ENCODE measurements at regions not wholly inside any gene's neighbourhood (a gene's known extent, or its start where the extent isn't known, plus 50 kb on each side); places are given as distances from the start of the nearest gene placed in this dataset.
"Not testable (repeated sequence)": the region's sequence is repeated elsewhere in the genome, so short reads cannot be mapped to it uniquely, and the experiment has no call there.

GRCh38 chr5:163089926-163090325 is 347.5 kb upstream of the CCNG1 start:
- TF ChIP-seq CTCF (IDR thresholded peaks at IDR 0.05; ENCODE audit: insufficient read depth, missing control alignments) = no peak
- FAIRE-seq (no peak), DNase-seq (ENCODE audit: insufficient read length, low spot score) (no peak)

- no peak for TF ChIP-seq CTCF (IDR thresholded peaks at IDR 0.05; ENCODE audit: insufficient read depth, missing control alignments)
- DNase-seq (ENCODE audit: insufficient read length, low spot score) (no peak), FAIRE-seq (no peak)
Measured at GRCh38 chr5:163094492-163095180, 342.8 kb upstream of the CCNG1 start.

GRCh38 chr5:163104464-163104863 is 332.9 kb upstream of the CCNG1 start:
- no peak for TF ChIP-seq CTCF (IDR thresholded peaks at IDR 0.05; ENCODE audit: insufficient read depth, missing control alignments)
- FAIRE-seq (peak; percentile 72), DNase-seq (ENCODE audit: insufficient read length, low spot score) (no peak)

- no peak for TF ChIP-seq CTCF (IDR thresholded peaks at IDR 0.05; ENCODE audit: insufficient read depth, missing control alignments)
- no peak for FAIRE-seq
- no peak for DNase-seq (ENCODE audit: insufficient read length, low spot score)
Measured at GRCh38 chr5:163105456-163105855, 331.9 kb upstream of the CCNG1 start.

GRCh38 chr5:163106098-163106497 is 331.3 kb upstream of the CCNG1 start:
- FAIRE-seq = no peak
- TF ChIP-seq CTCF (IDR thresholded peaks at IDR 0.05; ENCODE audit: insufficient read depth, missing control alignments) = no peak
- DNase-seq (ENCODE audit: insufficient read length, low spot score) = no peak

- no peak for TF ChIP-seq CTCF (IDR thresholded peaks at IDR 0.05; ENCODE audit: insufficient read depth, missing control alignments)
- FAIRE-seq (no peak), DNase-seq (ENCODE audit: insufficient read length, low spot score) (no peak)
Measured at GRCh38 chr5:163108351-163108750, 329.0 kb upstream of the CCNG1 start.

- DNase-seq (ENCODE audit: insufficient read length, low spot score) (no peak), FAIRE-seq (no peak)
- no peak for TF ChIP-seq CTCF (IDR thresholded peaks at IDR 0.05; ENCODE audit: insufficient read depth, missing control alignments)
Measured at GRCh38 chr5:163115011-163115410, 322.4 kb upstream of the CCNG1 start.

GRCh38 chr5:163116618-163117017 is 320.8 kb upstream of the CCNG1 start:
- not testable (repeated sequence) for DNase-seq (ENCODE audit: insufficient read length, low spot score); FAIRE-seq
